Inferior parietal cortex (tissue), 1 donor: ENCODE measurements at regions not wholly inside any gene's neighbourhood (a gene's known extent, or its start where the extent isn't known, plus 50 kb on each side); places are given as distances from the start of the nearest gene placed in this dataset.

ENCODE experiments used
- DNase-seq: peaks from one replicate; pipeline ENCODE4 v3.0.0-alpha.2; 2016; ENCODE audit errors: extremely low spot score

DNA sequence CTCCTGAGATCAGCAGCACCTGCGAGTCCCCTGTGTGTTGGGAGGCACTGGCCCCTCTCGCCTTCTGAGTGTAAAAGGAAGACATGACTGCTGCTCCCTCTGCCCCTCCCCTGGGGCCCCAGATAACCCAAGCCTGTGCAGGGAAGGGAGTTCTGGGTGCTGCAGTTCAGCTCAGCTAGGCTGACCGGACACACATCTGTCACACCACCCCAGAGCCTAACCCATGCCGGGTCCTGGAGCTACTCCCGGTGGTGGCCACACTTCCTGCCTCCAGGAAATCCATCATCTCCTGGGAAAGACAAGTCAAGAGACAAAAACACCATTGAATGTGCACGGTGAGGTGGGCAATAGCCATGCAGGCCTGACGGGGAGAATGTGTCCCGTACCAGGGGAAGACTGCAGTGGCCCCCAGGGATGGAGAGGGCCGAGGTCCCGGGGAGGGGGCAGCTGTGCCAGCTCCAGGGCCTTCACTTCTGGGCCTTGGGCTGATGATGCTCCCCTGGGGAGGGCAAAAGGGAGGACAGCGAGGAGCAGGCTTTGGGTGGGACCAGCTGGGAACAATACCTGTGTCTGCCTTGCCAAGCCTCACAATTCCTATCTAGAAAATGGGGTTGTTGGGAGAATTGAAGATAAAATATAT lies 210.6 kb downstream of the TFCP2L1 start:
- DNase-seq, result no peak

- DNase-seq, result peak; percentile 59
Measured at GRCh38 chr2:121075006-121075551, 209.9 kb downstream of the TFCP2L1 start.

GRCh38 chr2:121075641-121076497 lies 209.1 kb downstream of the TFCP2L1 start:
- DNase-seq, result no peak

DNA sequence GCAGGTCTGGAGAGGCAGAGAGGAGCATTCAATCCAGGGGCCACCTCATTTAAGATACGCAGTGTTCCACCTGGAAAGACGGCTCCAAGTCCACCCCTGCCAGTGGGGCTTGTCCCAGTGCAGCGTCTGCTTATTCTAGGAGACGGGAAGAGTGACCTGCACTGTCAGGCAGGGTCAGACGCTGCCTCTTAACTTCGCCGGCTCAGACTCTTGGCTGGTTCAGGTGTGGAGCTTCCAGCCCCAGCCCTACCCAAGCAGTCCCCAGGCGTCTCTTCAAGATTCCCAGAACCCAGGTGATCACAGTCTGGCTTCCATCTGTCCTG lies 208.5 kb downstream of the TFCP2L1 start:
- no peak for DNase-seq

- no peak for DNase-seq
Measured at GRCh38 chr2:121076885-121077549, 208.0 kb downstream of the TFCP2L1 start.

DNA sequence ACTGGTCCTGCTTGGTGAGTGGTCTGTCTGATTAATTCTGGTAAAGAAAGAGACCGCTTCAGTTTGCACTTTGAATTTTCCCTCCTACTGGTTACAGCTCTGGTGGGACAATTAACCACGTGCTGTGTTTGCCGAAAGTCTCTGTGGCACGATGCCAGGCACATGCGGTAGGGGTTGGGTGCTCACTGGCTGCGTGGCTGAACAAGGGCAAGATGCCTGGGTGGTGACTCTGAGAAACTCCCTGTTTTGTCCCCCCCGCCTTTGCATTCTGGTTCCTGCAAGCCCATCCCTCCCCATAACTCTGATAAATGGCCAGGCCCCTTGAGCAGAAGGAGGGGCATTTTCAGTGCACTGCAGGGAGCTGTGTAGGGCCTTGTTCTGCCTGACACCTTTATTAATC lies 206.1 kb downstream of the TFCP2L1 start:
- no peak for DNase-seq

GRCh38 chr2:121080013-121080772 lies 204.8 kb downstream of the TFCP2L1 start:
- DNase-seq, result peak; percentile 86

GRCh38 chr2:121081701-121082100 lies 203.3 kb downstream of the TFCP2L1 start:
- DNase-seq, result no peak

GRCh38 chr2:121082191-121082590 lies 202.8 kb downstream of the TFCP2L1 start:
- DNase-seq, result no peak

GRCh38 chr2:121084130-121084680 lies 200.8 kb downstream of the TFCP2L1 start:
- DNase-seq, result no peak

GRCh38 chr2:121085801-121086200 lies 199.2 kb downstream of the TFCP2L1 start:
- no peak for DNase-seq

DNA sequence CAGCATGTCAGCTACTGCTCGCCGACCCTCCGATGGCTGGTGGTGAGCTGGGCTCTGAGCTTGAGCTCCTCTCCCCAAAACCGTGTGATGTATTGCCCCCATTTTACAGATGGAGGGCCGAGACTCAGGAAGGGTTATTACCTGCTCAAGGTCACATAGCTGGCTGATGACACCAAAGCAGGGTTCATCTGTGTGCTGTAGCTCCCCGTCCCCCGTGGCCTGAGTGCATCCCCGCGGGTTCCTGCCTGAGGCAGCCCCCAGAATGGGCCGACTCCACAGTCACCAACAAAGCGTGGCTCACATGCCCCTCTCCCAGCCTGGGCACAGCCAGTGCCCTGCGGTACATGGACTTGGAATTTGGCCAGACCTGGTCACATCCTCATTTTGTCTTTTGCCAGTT lies 198.6 kb downstream of the TFCP2L1 start:
- DNase-seq, result no peak

GRCh38 chr2:121087117-121087516 lies 197.9 kb downstream of the TFCP2L1 start:
- DNase-seq, result no peak

DNA sequence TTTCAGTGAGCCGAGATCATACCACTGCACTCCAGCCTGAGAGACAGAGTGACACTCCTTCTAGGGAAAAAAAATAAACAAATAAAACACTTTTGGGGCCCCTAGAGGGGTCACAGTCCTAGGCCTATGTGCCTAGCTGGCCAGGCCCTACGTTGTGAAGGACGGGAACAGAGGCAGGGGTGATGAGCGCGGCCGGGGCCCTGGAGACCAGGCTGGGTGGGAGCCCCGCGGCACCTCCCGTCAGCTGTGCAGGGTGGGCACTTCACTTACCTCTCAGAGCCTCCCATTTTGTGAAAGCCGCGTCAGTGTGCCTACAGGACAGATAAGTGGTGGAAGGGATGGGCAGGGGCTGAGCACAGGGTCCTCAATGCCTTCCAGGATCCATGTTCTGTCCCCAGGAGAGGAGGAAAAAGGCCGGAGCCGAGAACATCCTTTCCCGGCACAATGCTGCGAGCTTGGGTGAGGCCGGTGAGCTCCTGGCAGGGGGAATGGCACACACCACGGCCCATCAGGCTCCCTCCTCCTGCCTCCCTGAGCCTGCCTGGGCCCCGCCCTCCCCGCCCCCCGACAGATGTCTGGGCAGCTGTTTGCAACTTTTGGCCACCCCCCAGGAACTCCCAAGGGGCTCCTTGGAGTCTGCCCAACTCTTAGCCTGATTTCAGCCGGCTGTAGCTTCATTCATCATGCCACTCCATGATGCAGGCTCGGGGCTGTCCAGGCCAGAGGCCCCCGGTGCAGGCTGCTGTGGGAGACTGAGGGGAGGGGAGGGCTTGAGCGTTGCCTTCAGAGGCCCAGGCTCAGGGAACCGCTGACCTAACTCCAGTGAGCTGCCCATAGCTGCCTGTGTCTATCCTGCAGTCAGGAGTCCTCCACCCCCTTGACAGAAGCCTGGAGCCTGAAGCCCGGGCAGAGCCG lies 196.5 kb downstream of the TFCP2L1 start:
- DNase-seq, result no peak

- no peak for DNase-seq
Measured at GRCh38 chr2:121089166-121089510, 195.9 kb downstream of the TFCP2L1 start.

DNA sequence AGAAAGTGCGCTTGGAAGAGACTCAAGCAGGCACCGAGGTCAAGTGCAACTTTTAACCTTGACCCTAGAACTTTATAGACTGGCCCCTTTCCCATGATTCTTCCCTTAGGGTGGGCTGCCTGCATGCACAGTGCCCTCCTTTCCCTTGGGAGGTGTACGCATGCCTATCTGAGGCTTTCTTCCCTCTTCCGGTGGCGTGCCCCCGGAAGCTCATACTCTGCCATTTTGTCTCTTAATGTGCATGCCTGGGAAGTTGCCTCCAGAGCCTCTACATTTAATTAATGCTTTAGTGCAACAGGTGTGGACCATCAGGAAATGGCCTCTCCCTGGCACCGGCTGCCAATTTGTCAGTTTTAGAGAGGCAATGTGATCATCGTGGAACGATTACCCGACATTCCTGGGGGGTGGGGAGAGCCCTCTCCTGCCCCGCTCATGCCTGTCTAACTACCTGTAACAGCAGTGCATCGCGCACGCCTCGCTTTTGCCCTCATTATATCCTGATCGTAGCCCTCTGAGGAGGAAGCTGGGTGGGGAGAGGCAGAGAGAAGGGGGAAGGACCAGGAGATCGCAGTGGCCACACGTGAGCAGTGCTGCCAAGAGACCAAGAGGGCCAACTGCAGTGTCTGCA lies 194.8 kb downstream of the TFCP2L1 start:
- DNase-seq, result no peak

- DNase-seq, result no peak
Measured at GRCh38 chr2:121092095-121092494, 192.9 kb downstream of the TFCP2L1 start.

GRCh38 chr2:121093692-121094091 lies 191.3 kb downstream of the TFCP2L1 start:
- no peak for DNase-seq

DNA sequence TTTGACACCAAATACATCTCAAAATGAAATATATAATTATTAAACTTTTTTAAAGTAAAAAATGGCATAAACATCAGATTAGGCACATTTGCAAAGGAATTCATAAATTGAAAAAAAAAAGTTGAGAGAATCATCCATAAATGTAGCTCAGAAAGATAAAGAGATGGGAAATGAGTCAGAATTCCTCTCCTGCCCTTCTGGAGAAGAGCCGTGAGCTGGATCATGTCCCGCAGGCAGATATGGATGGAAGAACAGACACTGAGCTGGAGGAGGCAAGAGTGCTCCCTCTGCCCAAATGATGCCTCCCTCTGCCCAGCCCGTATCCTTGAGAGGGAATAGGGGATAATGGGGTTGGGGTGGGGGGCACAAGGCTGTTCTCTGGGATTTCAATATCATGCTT lies 190.9 kb downstream of the TFCP2L1 start:
- no peak for DNase-seq

- DNase-seq, result no peak
Measured at GRCh38 chr2:121094845-121095244, 190.2 kb downstream of the TFCP2L1 start.
